ENCODE measurements at regions not wholly inside any gene's neighbourhood (a gene's known extent, or its start where the extent isn't known, plus 50 kb on each side); places are given as distances from the start of the nearest gene placed in this dataset.

DNA sequence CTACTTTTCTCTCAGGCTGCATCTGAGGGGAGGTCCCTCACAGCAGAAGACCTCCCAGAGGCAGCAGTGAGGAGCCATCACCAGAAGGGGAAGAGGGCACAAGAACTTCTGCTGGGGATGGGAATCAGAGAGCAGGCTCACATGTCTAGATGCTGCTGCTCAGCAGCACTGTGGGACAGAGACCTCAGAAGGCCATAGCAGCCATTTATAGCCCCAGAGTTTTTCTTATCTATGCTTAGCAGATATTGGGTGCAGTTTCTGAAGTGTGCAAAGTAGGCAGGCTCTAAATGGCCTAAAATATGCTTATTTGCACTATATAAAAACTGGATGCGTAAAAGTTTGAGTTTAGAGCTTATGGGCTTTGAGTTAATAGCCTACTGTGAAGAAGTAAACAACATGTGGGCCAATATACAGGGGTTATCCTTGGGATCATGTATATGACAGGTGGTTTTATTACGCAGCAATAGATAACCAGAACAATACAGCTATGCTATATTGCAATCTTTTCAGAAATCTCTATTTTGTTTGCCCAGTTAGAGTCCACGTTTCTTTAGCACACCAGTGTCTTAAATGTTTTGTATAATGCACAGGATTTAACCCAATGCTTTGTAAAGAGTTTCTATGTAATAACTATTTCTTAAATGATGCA, 60.2 kb upstream of the TMEM244 start:
- no peak for DNase-seq (ENCODE audit: low read depth, low spot score)
- H3K4me3 ChIP-seq (ENCODE audit: low read length), result no peak overlapping the region

DNA sequence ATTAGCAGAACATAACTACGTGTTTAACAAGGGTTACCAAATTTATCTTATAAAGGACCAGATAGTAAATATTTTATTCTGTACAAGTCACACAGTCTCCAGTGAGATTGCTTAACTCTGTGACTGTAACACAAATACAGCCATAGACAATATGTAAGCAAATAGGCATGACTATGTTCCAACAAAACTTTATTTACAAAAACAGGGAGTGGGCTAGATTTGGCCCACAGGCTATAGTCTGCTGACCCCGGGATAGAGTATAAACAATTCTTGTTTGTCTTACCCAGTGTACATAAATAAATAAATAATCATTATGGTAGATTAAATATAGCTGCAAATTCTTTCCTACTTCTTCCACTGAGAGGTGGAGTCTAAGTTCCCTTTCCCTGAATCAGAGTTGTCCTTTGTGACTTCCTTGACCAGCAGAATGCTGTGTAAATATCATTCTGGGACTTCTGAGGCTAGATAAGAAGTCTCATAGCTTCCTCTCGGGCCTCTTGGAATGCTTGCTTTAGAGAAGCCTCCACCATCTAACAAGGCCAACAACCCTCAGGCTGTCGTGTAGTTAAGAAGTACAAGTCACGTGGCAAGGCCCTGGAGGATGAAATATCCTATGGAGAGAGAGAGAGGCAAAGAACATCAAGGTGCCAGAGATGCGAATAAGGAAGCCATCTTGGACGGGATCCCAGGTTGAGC, 59.1 kb upstream of the TMEM244 start:
- H3K4me3 ChIP-seq (ENCODE audit: low read length), result no peak overlapping the region
- DNase-seq (ENCODE audit: low read depth, low spot score), result no peak

DNA sequence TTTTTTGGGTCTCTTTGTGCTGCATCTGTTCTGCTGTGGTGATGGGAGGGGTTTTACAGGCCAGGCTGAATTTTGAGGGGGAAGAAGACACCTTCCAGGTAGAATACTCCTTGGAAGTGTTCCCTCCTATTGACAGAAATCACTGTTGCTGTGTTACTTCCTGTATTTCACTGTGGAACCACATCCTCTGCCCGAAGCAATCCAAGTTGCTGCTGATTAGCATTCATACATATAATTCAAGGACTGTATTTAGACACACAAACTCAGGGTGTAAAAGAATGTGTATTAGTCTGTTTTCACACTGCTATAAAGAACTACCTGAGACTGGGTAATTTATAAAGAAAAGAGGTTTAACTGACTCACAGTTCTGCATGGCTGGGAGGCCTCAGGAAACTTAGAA, 50.6 kb upstream of the TMEM244 start:
- H3K4me3 ChIP-seq (ENCODE audit: low read length), result no peak overlapping the region
- no peak for DNase-seq (ENCODE audit: low read depth, low spot score)

Data from Jurkat, Clone E6-1 (cell line).